HG03469 (cell line): ENCODE measurements at regions not wholly inside any gene's neighbourhood (a gene's known extent, or its start where the extent isn't known, plus 50 kb on each side); places are given as distances from the start of the nearest gene placed in this dataset.
"Not testable (repeated sequence)": the region's sequence is repeated elsewhere in the genome, so short reads cannot be mapped to it uniquely, and the experiment has no call there.

ENCODE experiments used
- ATAC-seq: cut with Tn5 transposase; IDR thresholded peaks from one replicate; pipeline ENCODE4 v1.9.1; 2021; ENCODE audit warnings: mild to moderate bottlenecking, moderate library complexity, moderate number of reproducible peaks; ENCODE audit not compliant: unreplicated experiment

DNA sequence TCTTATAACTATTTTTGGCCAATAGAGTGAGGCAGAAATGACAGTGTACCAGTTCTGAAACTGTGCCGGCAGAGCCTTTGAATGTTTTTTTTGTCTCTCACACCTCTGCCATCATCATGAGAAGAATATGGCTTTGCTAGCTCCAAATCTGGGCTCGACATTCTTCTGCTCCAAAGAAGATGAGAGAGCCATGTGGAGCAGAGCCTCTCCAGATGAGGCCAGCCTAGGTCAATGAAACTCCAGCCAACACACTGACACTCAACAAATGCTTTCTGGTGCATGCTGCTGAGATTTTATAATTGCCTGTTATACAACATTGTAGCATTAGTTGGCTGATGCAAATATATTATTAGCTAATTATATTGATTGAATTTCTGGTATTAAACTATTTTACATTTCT lies 154.7 kb downstream of the SLC38A4 start:
- no peak for ATAC-seq

- no peak for ATAC-seq
Measured at GRCh38 chr12:46670636-46671035, 155.2 kb downstream of the SLC38A4 start.

GRCh38 chr12:46669720-46670119 lies 156.1 kb downstream of the SLC38A4 start:
- no peak for ATAC-seq

GRCh38 chr12:46667551-46667950 lies 158.2 kb downstream of the SLC38A4 start:
- ATAC-seq, result no peak

- ATAC-seq, result peak; percentile 32
Measured at GRCh38 chr12:46664761-46665287, 161.0 kb downstream of the SLC38A4 start.

GRCh38 chr12:46663318-46663717 lies 162.5 kb downstream of the SLC38A4 start:
- ATAC-seq, result no peak

DNA sequence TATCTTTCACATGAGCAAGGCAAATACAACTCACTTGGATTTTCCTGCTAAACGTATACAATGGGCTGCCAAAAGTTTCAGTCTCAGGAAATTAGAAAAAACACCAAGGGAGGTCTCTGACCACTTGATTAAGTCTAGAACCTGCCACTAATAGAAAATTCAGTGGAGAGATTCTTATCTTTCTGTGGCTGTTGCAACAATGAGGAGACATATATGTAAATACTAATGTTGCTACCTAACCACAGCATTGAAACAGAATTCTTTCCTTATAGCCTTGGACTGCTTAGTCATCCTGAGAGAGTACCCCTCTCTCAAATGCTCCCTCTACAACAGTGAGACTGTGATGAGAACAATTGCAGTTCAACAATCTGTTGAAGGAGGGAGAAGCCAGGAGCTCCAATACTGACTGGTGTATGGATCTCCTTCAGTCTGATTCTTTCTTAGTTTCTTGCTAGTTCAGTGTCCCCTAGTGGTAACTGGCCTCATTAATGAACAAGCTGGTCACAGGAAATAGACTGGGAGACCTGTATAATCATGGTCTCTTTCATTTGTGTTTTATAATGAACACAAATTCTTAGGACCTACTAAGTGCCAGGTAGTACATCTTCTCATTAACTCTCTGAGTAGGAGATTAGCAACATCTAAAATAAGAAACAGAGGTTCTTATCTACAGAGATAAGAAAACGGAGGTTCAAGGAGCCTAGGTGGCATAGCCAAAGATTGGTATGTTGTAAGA lies 164.5 kb downstream of the SLC38A4 start:
- peak; percentile 62 for ATAC-seq

DNA sequence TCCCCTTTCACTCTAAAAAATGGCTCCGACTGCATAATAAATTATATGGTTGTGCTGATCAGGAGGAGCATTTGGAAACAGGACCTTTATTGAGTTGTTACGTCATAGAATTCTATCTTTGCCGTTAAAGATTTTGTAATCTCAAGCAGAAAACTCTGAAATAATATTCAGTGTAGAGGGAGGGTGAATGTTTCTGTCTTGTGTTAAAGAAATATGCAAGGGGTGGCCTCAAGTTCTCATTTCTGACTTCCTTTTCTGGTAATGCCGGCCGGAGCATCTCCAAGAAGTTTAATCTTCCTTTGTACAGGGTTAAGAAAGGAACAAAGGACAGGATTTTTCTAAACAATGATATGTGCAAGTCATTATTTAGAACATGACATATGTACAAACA lies 165.1 kb downstream of the SLC38A4 start:
- no peak for ATAC-seq

GRCh38 chr12:46660276-46660675 lies 165.5 kb downstream of the SLC38A4 start:
- no peak for ATAC-seq

GRCh38 chr12:46659824-46660223 lies 166.0 kb downstream of the SLC38A4 start:
- no peak for ATAC-seq

GRCh38 chr12:46659032-46659650 lies 166.7 kb downstream of the SLC38A4 start:
- no peak for ATAC-seq

DNA sequence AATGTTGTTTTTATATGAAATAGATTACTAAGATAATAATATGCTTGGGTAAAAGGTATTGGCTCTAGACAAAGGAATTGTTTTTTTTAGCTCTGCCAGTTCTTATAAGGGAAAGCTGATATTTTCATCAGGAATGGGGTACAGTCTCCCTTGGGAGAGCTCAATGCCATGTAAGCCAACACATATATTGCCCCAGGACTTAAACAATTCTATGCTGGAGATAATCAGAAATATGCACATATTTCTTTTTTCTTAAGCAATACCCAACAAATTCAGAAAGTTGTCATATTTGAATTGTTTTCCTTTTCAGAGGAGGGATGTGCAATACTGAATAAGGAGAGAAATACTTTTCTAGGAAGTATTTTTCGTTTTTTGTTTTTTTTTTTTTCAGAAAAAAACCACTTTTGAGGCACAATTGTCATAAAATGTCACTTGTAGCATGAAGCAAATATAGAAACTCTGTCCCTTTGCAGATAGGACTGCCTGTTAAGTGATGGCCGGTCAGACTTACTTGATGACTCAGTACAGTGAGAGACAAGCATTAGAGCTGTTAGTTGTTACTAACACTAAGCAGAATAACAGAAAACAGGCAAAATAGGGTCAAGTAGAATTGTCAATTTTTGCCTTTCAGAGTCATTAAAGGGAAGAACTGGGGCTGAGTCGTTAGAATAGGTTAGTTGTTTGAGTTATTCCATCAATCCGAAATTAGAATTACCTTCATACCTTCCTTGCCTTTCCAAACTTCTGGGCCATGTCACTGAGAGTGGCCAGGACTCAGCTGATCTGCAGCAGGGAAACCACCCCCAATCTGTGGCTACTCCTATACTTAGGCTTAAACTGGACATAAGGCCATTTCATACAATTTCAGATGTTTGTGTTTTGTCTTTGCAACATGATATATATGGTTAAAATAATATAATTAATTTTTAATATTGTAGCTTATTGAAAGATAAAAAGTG lies 168.1 kb downstream of the SLC38A4 start:
- no peak for ATAC-seq

GRCh38 chr12:46655984-46656383 lies 169.8 kb downstream of the SLC38A4 start:
- not testable (repeated sequence) for ATAC-seq

DNA sequence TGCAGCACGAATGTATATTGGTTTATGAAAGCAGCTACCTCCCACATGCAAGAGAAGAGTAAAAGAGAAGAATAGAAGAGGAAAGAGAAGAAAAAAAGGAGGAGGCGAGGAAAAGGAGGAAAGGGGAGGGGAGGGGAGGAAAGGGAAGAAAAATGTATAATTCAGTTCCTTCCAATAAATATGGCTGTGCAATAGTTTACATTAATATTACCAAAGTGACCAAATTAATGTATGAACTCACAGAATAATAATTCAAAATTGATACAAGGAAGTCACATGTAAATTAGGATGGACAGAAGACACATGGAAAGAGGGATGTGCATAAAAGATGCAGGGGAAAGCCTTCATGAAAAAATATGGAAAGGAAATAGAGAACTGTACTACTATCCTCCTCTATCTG lies 172.5 kb downstream of the SLC38A4 start:
- no peak for ATAC-seq

DNA sequence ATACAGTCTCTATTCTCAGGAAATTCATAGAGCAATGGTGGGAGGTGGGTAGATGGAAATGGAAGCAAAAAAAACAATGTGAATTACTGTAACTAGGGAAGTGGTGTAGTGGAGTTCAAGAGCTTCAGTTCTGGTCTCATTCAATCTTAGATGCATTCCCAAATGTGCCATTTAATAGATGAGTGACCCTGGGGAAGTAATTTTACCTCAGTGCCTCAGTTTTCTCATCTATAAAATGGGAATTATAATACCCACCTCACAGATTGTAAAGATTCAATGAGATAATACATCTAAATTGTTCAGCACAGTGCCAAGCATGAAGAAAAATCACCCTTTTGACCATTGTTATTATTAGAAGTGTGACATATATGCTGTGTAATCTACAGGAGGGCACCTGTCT lies 173.1 kb downstream of the SLC38A4 start:
- no peak for ATAC-seq

- no peak for ATAC-seq
Measured at GRCh38 chr12:46650688-46651087, 175.1 kb downstream of the SLC38A4 start.

DNA sequence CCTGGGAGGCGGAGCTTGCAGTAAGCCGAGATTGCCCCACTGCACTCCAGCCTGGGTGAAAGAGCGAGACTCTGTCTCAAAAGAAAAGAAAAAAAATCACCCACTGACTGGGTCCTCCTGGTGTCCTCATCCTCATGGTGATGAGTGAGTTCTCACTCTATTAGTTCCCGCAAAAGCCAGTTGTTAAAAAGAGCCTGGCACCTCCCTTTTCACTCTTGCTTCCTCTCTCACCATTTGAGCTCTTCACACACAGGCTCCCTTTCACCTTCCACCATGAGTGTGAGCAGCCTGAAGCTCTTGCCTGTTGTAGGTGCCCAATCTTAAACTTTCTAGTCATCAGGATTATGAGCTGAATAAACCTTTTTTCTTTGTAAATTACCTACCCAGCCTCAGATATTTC lies 176.4 kb downstream of the SLC38A4 start:
- no peak for ATAC-seq

GRCh38 chr12:46647034-46647433 lies 178.8 kb downstream of the SLC38A4 start:
- ATAC-seq, result no peak

GRCh38 chr12:46641649-46642048 lies 184.1 kb downstream of the SLC38A4 start:
- ATAC-seq, result not testable (repeated sequence)

- ATAC-seq, result no peak
Measured at GRCh38 chr12:46635818-46636217, 190.0 kb downstream of the SLC38A4 start.
